ENCODE measurements at regions not wholly inside any gene's neighbourhood (a gene's known extent, or its start where the extent isn't known, plus 50 kb on each side); places are given as distances from the start of the nearest gene placed in this dataset.

DNA sequence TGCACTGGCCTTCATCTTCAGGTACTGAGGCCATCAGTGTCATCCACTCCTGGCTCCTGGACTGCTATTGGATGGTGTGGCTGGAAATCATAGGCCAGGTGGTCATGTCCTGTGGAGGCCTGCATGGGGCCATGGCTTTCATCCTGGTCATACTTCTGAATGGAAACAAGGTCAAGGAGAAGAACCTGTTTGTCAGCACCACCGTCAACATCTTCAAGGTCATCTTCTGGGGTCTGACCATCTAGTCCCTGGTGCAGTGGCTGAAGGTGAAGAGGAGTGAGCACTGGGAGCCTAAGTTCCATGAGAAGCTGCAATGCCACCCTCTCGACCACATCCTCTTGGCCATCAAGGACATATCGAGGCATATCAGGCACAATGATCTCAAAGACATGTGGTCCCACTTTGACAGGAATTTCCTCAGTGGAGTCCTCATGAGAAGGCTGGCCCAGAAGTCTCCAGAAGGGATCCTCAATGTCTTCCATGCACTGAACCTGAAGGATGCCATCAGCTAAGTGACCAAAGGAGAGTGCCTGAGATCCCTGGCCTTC, 120.0 kb upstream of the SERPIND1 start:
- TF ChIP-seq, protein P1, sequence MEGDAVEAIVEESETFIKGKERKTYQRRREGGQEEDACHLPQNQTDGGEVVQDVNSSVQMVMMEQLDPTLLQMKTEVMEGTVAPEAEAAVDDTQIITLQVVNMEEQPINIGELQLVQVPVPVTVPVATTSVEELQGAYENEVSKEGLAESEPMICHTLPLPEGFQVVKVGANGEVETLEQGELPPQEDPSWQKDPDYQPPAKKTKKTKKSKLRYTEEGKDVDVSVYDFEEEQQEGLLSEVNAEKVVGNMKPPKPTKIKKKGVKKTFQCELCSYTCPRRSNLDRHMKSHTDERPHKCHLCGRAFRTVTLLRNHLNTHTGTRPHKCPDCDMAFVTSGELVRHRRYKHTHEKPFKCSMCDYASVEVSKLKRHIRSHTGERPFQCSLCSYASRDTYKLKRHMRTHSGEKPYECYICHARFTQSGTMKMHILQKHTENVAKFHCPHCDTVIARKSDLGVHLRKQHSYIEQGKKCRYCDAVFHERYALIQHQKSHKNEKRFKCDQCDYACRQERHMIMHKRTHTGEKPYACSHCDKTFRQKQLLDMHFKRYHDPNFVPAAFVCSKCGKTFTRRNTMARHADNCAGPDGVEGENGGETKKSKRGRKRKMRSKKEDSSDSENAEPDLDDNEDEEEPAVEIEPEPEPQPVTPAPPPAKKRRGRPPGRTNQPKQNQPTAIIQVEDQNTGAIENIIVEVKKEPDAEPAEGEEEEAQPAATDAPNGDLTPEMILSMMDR (IDR thresholded peaks at IDR 0.05), result no peak
- TF ChIP-seq EP300 (IDR thresholded peaks at IDR 0.05; ENCODE audit: low read depth), result no peak
- TF ChIP-seq POLR2A (IDR thresholded peaks at IDR 0.05), result no peak

Measured in transverse colon (tissue), 3 donors.